ENCODE measurements at regions not wholly inside any gene's neighbourhood (a gene's known extent, or its start where the extent isn't known, plus 50 kb on each side); places are given as distances from the start of the nearest gene placed in this dataset.

- no peak overlapping the region for H3K9ac ChIP-seq (ENCODE audit: insufficient read depth, low read depth, low read length)
- H4K20me1 ChIP-seq (ENCODE audit: insufficient read depth, low read length) = no peaks in the 10 kb centered on the region
- H3K4me2 ChIP-seq (ENCODE audit: low read depth, low read length) = no peak overlapping the region
- peaks cover 84% of the 10 kb centered on the region for H3K9me3 ChIP-seq (ENCODE audit: low read length)
- no peak overlapping the region for H3K27ac ChIP-seq (ENCODE audit: extremely low read length, insufficient read depth, low read length)
- ChIA-PET POLR2A (no interaction called here), CTCF (ENCODE audit: low intra/inter-chr PET ratio, low total read pairs) (no interaction called here)
- H3K36me3 ChIP-seq (replicated peaks in 1 of 2; ENCODE audit: control insufficient read depth in 1 of 2, insufficient read depth in 2 of 2, low read length in 2 of 2) = no peaks in the 10 kb centered on the region
- DNase-seq (ENCODE audit: low spot score) (no peak), ATAC-seq (no peak), FAIRE-seq (no peak)
- BruUV-seq (replicated peaks) = no TSS peak
- no peaks in the 10 kb centered on the region for H3K27me3 ChIP-seq (ENCODE audit: control insufficient read depth in 1 of 2, insufficient read depth in 2 of 2, low read length in 2 of 2)
- intact Hi-C loops (cut with micrococcal nuclease; ENCODE audit: unreplicated experiment) (no loop called here), in situ Hi-C loops (cut with HindIII; ENCODE audit: extremely low pct_ligation_motif_present, low pct_unique_long_range_greater_than_20kb) (no loop called here)
- H3K4me1 ChIP-seq (ENCODE audit: insufficient read depth, low read length) = no peaks in the 10 kb centered on the region
- no peak overlapping the region for H3K4me3 ChIP-seq (replicated peaks in 1 of 3; ENCODE audit: insufficient read depth in 1 of 3, low read depth in 2 of 3, low read length in 3 of 3)
- H3K79me2 ChIP-seq (ENCODE audit: insufficient read depth, low read length) = no peaks in the 10 kb centered on the region
- H2AFZ ChIP-seq (ENCODE audit: low read length) = no peak overlapping the region
- 3% methylated on average over 5 of the region's 5 CpGs for WGBS (ENCODE audit: low lambda C conversion rate)
- TF ChIP-seq, protein P1, sequence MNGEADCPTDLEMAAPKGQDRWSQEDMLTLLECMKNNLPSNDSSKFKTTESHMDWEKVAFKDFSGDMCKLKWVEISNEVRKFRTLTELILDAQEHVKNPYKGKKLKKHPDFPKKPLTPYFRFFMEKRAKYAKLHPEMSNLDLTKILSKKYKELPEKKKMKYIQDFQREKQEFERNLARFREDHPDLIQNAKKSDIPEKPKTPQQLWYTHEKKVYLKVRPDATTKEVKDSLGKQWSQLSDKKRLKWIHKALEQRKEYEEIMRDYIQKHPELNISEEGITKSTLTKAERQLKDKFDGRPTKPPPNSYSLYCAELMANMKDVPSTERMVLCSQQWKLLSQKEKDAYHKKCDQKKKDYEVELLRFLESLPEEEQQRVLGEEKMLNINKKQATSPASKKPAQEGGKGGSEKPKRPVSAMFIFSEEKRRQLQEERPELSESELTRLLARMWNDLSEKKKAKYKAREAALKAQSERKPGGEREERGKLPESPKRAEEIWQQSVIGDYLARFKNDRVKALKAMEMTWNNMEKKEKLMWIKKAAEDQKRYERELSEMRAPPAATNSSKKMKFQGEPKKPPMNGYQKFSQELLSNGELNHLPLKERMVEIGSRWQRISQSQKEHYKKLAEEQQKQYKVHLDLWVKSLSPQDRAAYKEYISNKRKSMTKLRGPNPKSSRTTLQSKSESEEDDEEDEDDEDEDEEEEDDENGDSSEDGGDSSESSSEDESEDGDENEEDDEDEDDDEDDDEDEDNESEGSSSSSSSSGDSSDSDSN (CRISPR knock-in tag; IDR thresholded peaks at IDR 0.05) = no peak
- TF ChIP-seq ZNF713 (CRISPR knock-in tag; IDR thresholded peaks at IDR 0.05) (no peak), ZNF101 (CRISPR knock-in tag; IDR thresholded peaks at IDR 0.05; ENCODE audit: borderline replicate concordance, low read depth) (no peak), CEBPG (CRISPR knock-in tag; IDR thresholded peaks at IDR 0.05) (no peak), ZIK1 (CRISPR knock-in tag; IDR thresholded peaks at IDR 0.05; ENCODE audit: borderline replicate concordance, low read depth) (no peak), MAFG (CRISPR knock-in tag; IDR thresholded peaks at IDR 0.05) (no peak), DDIT3 (CRISPR knock-in tag; IDR thresholded peaks at IDR 0.05) (no peak), ELF1 (CRISPR knock-in tag; IDR thresholded peaks at IDR 0.05) (no peak), ARID5B (CRISPR knock-in tag; IDR thresholded peaks at IDR 0.05) (no peak), RNF2 (conservative IDR thresholded peaks at IDR 0.05; ENCODE audit: low read depth) (no peak), SMYD3 (CRISPR knock-in tag; IDR thresholded peaks at IDR 0.05) (no peak), NFYB (CRISPR knock-in tag; IDR thresholded peaks at IDR 0.05) (no peak)
Measured at GRCh38 chr5:153030755-153031725, 459.4 kb upstream of the GRIA1 start.
